22Rv1 (cell line): ENCODE measurements at regions not wholly inside any gene's neighbourhood (a gene's known extent, or its start where the extent isn't known, plus 50 kb on each side); places are given as distances from the start of the nearest gene placed in this dataset.

Source experiments
- CTCF ChIP-seq: fragments of 450-650 bp; IDR thresholded peaks from 2 replicates; pipeline ENCODE4 v1.5.1; 2017; ENCODE audit warnings: mild to moderate bottlenecking
- ZFX ChIP-seq: fragments of 450-650 bp; IDR thresholded peaks from 2 replicates; pipeline ENCODE4 v1.6.1; 2017; ENCODE audit warnings: antibody characterized with exemption, borderline replicate concordance

GRCh38 chr2:64704996-64705395 is 51.3 kb upstream of the SERTAD2 start:
- TF ChIP-seq CTCF (no peak), ZFX (no peak)
